B cell (primary cell): ENCODE measurements at regions not wholly inside any gene's neighbourhood (a gene's known extent, or its start where the extent isn't known, plus 50 kb on each side); places are given as distances from the start of the nearest gene placed in this dataset.

Source experiments
- ATAC-seq: fragments of 200-7000 bp; cut with Tn5 transposase; one replicate; pipeline ENCODE4 v1.10.0; 2021; ENCODE audit warnings: low read depth, mild to moderate bottlenecking, moderate number of reproducible peaks, moderate library complexity
- CTCF ChIA-PET: fragments of 350-600 bp; sonication (Branson Sonifier 250); formaldehyde crosslinking; loops from one replicate; lab custom pipeline; 2021; ENCODE audit warnings: antibody characterized with exemption, inconsistent platforms; lab: Charles Lee
- POLR2A ChIA-PET: fragments of 350-600 bp; sonication (Branson Sonifier 250); formaldehyde crosslinking; loops from one replicate; lab custom pipeline; 2021; ENCODE audit warnings: antibody characterized with exemption; lab: Charles Lee
- DNase-seq: peaks from one replicate; pipeline ENCODE4 v3.0.0; 2013
- H2AFZ ChIP-seq: 2 replicates; pipeline ENCODE4 v1.6.1; 2012; ENCODE audit warnings: mild to moderate bottlenecking, low read depth, low read length; ENCODE audit not compliant: insufficient read depth, poor library complexity, severe bottlenecking
- H3K27ac ChIP-seq, 2 donors: 1 replicate in 1 of 2; 2 replicates in 1 of 2; pipeline ENCODE4 v1.5.1; 2012 to 2013; ENCODE audit warnings: low read length in 2 of 2, mild to moderate bottlenecking in 2 of 2, moderate library complexity in 1 of 2
- H3K27me3 ChIP-seq, 4 experiments: fragments of 200-600 bp in 1 of 4; sonication (generic) in 1 of 4; replicated peaks in 1 of 4; 1 replicate in 2 of 4; 2 replicates in 2 of 4; pipeline versions ENCODE4 v1.6.1 to v1.7.0; 2013 to 2016; ENCODE audit warnings: low read length in 3 of 4, mild to moderate bottlenecking in 2 of 4, mixed read lengths in 1 of 4, moderate library complexity in 1 of 4; ENCODE audit not compliant: insufficient read depth in 4 of 4, control insufficient read depth in 3 of 4; ENCODE audit errors: control extremely low read depth in 1 of 4
- H3K36me3 ChIP-seq, 2 experiments: replicated peaks in 1 of 2; 1 replicate in 1 of 2; 2 replicates in 1 of 2; pipeline versions ENCODE4 v1.6.1 to v1.7.1; 2013; ENCODE audit warnings: low read length in 1 of 2; ENCODE audit not compliant: insufficient read depth in 2 of 2, control insufficient read depth in 1 of 2; ENCODE audit errors: control extremely low read depth in 1 of 2, extremely low read depth in 1 of 2
- H3K4me1 ChIP-seq, 2 donors: fragments of 200-600 bp in 1 of 2; sonication (generic) in 1 of 2; 1 replicate in 1 of 2; 2 replicates in 1 of 2; pipeline versions ENCODE4 v1.5.1 to v1.6.1; 2013 to 2017; ENCODE audit warnings: low read length in 2 of 2; ENCODE audit not compliant: control insufficient read depth in 2 of 2, insufficient read depth in 2 of 2
- H3K4me2 ChIP-seq: replicated peaks from 2 replicates; pipeline ENCODE3; 2012; ENCODE audit warnings: mild to moderate bottlenecking, low read depth, low read length; ENCODE audit not compliant: poor library complexity, severe bottlenecking
- H3K4me3 ChIP-seq, 5 experiments: fragments of 200-600 bp in 1 of 5; sonication (generic) in 1 of 5; 1 replicate in 3 of 5; 2 replicates in 2 of 5; pipeline versions ENCODE4 v1.5.1 to v1.7.0; 2011 to 2016; ENCODE audit warnings: low read length in 4 of 5, mild to moderate bottlenecking in 4 of 5, low read depth in 2 of 5, control low read depth in 1 of 5, moderate library complexity in 1 of 5; ENCODE audit not compliant: insufficient read depth in 1 of 5; ENCODE audit errors: control extremely low read depth in 1 of 5, extremely low read depth in 1 of 5
- H3K79me2 ChIP-seq: fragments of 200-600 bp; sonication (generic); one replicate; pipeline ENCODE4 v1.6.0; 2016; ENCODE audit warnings: low read length; ENCODE audit not compliant: control insufficient read depth, insufficient read depth
- H3K9ac ChIP-seq: fragments of 200-600 bp; sonication (generic); 2 replicates; pipeline ENCODE4 v1.6.1; 2017; ENCODE audit warnings: mild to moderate bottlenecking, low read length, moderate library complexity
- H3K9me3 ChIP-seq, 3 donors: one replicate each; pipeline versions ENCODE4 v1.6.1 to v1.7.1; 2013; ENCODE audit warnings: low read length in 2 of 3; ENCODE audit not compliant: control insufficient read depth in 2 of 3, insufficient read depth in 1 of 3; ENCODE audit errors: control extremely low read depth in 1 of 3
- H4K20me1 ChIP-seq: 2 replicates; pipeline ENCODE4 v1.6.0; 2012; ENCODE audit warnings: mild to moderate bottlenecking, low read length; ENCODE audit not compliant: insufficient read depth, control insufficient read depth, poor library complexity, severe bottlenecking
- H3K27ac Mint-ChIP-seq: one replicate; pipeline ENCODE4 v1.8.0; 2021; ENCODE audit warnings: mixed read lengths
- H3K27me3 Mint-ChIP-seq: one replicate; pipeline ENCODE4 v1.8.0; 2021; ENCODE audit warnings: mixed read lengths
- H3K4me1 Mint-ChIP-seq: one replicate; pipeline ENCODE4 v1.8.0; 2021; ENCODE audit warnings: mixed read lengths
- H3K4me3 Mint-ChIP-seq: one replicate; pipeline ENCODE4 v1.8.0; 2021; ENCODE audit warnings: mixed read lengths
- H3K9me3 Mint-ChIP-seq: one replicate; pipeline ENCODE4 v1.8.0; 2022; ENCODE audit warnings: mixed read lengths; ENCODE audit not compliant: insufficient read depth
- EZH2 ChIP-seq: IDR thresholded peaks from 2 replicates; pipeline ENCODE4 v1.6.1; 2012; ENCODE audit warnings: borderline replicate concordance, low read depth, mild to moderate bottlenecking, moderate library complexity, low read length; ENCODE audit not compliant: insufficient read depth, poor library complexity, severe bottlenecking
- WGBS: methylation state at CpG from one replicate; pipeline ENCODE4 v1.1.5; 2013; ENCODE audit warnings: missing lambda C conversion rate; ENCODE audit not compliant: insufficient coverage; 5-methylcytosine and 5-hydroxymethylcytosine counted together
- intact Hi-C: fragments of 100-400 bp; cut with micrococcal nuclease; formaldehyde crosslinking; loops from one replicate; pipeline ENCODE4 v1.10.0; 2022
- TF ChIP-seq, protein P1 (sequence below): fragments of 200-600 bp; IDR thresholded peaks from one replicate; pipeline ENCODE4 v1.8.0; 2022; ENCODE audit warnings: antibody characterized with exemption, mild to moderate bottlenecking

GRCh38 chr9:22582221-22582620 lies 135.6 kb downstream of the DMRTA1 start:
- Histone ChIP-seq H3K79me2 (no peaks in the 10 kb centered on the region), H3K4me1 (no peaks in the 10 kb centered on the region), H3K27ac (no peak overlapping the region), H3K4me2 (no peak overlapping the region), H3K9ac (no peak overlapping the region), H3K27me3 (no peaks in the 10 kb centered on the region), H2AFZ (no peak overlapping the region), H3K36me3 (no peaks in the 10 kb centered on the region), H3K4me3 (no peak overlapping the region), H4K20me1 (no peaks in the 10 kb centered on the region), H3K9me3 (peaks cover 0 to 13% (median 0%) of the 10 kb centered on the region in 3 donors)
- ATAC-seq (no peak), DNase-seq (no peak)
- no peaks in the 10 kb centered on the region for H3K4me1 Mint-ChIP-seq
- ChIA-PET POLR2A (no interaction called here), CTCF (no interaction called here)
- peaks cover 6% of the 10 kb centered on the region for H3K9me3 Mint-ChIP-seq
- no peak overlapping the region for H3K4me3 Mint-ChIP-seq
- H3K27ac Mint-ChIP-seq, result no peak overlapping the region
- no peak for TF ChIP-seq EZH2
- TF ChIP-seq, protein P1, sequence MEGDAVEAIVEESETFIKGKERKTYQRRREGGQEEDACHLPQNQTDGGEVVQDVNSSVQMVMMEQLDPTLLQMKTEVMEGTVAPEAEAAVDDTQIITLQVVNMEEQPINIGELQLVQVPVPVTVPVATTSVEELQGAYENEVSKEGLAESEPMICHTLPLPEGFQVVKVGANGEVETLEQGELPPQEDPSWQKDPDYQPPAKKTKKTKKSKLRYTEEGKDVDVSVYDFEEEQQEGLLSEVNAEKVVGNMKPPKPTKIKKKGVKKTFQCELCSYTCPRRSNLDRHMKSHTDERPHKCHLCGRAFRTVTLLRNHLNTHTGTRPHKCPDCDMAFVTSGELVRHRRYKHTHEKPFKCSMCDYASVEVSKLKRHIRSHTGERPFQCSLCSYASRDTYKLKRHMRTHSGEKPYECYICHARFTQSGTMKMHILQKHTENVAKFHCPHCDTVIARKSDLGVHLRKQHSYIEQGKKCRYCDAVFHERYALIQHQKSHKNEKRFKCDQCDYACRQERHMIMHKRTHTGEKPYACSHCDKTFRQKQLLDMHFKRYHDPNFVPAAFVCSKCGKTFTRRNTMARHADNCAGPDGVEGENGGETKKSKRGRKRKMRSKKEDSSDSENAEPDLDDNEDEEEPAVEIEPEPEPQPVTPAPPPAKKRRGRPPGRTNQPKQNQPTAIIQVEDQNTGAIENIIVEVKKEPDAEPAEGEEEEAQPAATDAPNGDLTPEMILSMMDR, result no peak
- intact Hi-C loops, result no loop called here
- H3K27me3 Mint-ChIP-seq, result no peaks in the 10 kb centered on the region

GRCh38 chr9:22588918-22589317 lies 142.3 kb downstream of the DMRTA1 start:
- ChIA-PET POLR2A (no interaction called here), CTCF (no interaction called here)
- no peak overlapping the region for H3K4me3 ChIP-seq
- no peaks in the 10 kb centered on the region for H3K27me3 ChIP-seq
- no peak overlapping the region for H3K4me3 Mint-ChIP-seq
- H3K79me2 ChIP-seq, result no peaks in the 10 kb centered on the region
- H3K27ac Mint-ChIP-seq, result no peak overlapping the region
- H3K27me3 Mint-ChIP-seq, result no peaks in the 10 kb centered on the region
- ATAC-seq (no peak), DNase-seq (no peak)
- intact Hi-C loops, result no loop called here
- H2AFZ ChIP-seq, result no peak overlapping the region
- TF ChIP-seq, protein P1, result no peak
- TF ChIP-seq EZH2, result no peak
- no peaks in the 10 kb centered on the region for H4K20me1 ChIP-seq
- WGBS, result 86% methylated on average over 2 of the region's 5 CpGs
- no peaks in the 10 kb centered on the region for H3K4me1 ChIP-seq
- H3K9me3 ChIP-seq, result no peaks in the 10 kb centered on the region
- no peak overlapping the region for H3K27ac ChIP-seq
- H3K4me1 Mint-ChIP-seq, result no peaks in the 10 kb centered on the region
- H3K9ac ChIP-seq, result no peak overlapping the region
- H3K36me3 ChIP-seq, result no peaks in the 10 kb centered on the region
- H3K9me3 Mint-ChIP-seq, result no peaks in the 10 kb centered on the region
- H3K4me2 ChIP-seq, result no peak overlapping the region
